Vagina (tissue), 2 donors: ENCODE measurements at regions not wholly inside any gene's neighbourhood (a gene's known extent, or its start where the extent isn't known, plus 50 kb on each side); places are given as distances from the start of the nearest gene placed in this dataset.

ENCODE experiments used
- CTCF ChIP-seq, 3 experiments: fragments of 450-650 bp in 2 of 3; fragments of 200-600 bp in 1 of 3; sonication (generic) in 1 of 3; IDR thresholded peaks; one replicate each; pipeline ENCODE4 v1.5.1; 2017 to 2019; ENCODE audit warnings: antibody characterized with exemption in 3 of 3, mild to moderate bottlenecking in 2 of 3, moderate library complexity in 2 of 3
- POLR2AphosphoS5 ChIP-seq, 2 donors: sonication (generic); formaldehyde crosslinking; IDR thresholded peaks; one replicate each; pipeline ENCODE4 v1.9.0; 2017; ENCODE audit warnings: antibody characterized with exemption in 2 of 2, mild to moderate bottlenecking in 2 of 2, low read depth in 1 of 2; ENCODE audit not compliant: insufficient read depth in 1 of 2

DNA sequence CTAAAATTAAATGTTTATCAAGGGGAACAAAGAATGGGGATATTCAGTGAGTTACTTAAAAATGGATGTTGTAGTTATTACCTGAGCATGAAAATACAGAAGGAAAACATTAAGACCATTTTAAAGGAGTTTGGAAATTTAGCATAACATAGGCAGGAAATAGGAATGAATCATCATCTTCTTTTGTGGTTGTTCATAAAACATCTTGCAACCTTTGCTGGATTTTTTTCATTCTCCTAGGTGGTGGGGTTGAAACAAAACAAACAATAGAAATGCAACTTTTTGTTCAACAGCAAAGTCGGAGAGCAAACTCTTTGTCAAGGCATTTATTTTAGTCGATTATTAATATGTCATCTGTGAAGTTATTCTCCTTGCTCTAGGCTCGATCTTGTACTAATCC, 275.1 kb downstream of the IPO8 start:
- TF ChIP-seq CTCF (IDR thresholded peaks at IDR 0.05): no peak
- no peak for TF ChIP-seq POLR2AphosphoS5 (IDR thresholded peaks at IDR 0.05; ENCODE audit: insufficient read depth in 1 of 2, low read depth in 1 of 2)
